Limb (tissue), 2 donors: ENCODE measurements at regions not wholly inside any gene's neighbourhood (a gene's known extent, or its start where the extent isn't known, plus 50 kb on each side); places are given as distances from the start of the nearest gene placed in this dataset.

Experiments
- DNase-seq, 2 donors: peaks; one replicate each; pipeline ENCODE4 v3.0.0-alpha.2; 2016; ENCODE audit errors: extremely low spot score in 2 of 2

DNA sequence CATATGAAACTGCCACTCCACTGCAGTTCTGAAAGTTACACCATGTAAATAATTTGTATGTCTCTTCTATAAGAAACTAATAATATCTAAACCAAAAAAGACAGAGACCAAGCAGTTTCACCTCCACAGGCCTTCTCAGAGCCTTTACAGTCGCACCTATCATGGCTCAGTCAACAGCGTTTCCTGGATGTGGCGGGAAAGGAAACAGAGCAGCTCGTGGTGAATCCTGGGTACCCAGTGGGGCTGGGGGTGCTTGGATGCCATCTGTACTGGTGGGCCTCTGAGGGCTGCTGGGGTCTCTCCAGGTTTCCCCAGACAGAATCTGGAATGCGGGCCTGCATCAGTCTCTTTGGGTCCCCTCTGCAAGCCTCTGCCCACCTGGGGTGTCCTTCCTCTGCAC lies 100.2 kb upstream of the CASZ1 start:
- no peak for DNase-seq

DNA sequence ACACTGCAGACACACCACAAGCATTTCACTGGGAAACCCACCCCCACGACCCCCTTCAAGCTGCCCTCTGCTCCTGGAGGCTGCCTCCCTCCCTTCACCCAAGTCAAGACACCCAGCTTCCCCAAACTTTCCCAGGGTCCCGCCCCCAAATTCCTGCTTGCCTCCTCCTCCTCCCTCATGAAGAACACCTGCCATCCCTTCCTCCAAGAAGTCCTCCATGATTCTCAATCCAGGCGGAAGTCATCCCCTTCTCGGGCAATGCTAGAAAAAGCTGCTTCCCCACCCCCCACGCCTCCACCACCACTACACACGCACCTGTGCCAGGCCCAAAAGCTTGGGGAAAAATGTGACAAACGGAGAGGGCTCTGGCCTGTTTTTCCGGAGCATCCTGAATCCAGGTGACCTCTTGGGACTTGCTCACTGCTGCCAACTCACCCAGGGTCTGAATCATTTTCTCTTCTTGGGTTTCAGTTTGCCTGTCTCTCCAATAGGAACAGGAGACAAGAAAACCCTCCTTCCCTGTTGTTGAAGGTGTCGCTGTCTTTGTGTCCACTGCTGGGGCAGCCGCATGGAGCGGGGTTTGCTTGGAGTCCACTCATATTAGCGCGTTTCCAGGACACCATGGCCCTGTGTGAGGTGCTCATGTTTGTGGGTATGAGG lies 101.0 kb upstream of the CASZ1 start:
- DNase-seq = no peak

DNA sequence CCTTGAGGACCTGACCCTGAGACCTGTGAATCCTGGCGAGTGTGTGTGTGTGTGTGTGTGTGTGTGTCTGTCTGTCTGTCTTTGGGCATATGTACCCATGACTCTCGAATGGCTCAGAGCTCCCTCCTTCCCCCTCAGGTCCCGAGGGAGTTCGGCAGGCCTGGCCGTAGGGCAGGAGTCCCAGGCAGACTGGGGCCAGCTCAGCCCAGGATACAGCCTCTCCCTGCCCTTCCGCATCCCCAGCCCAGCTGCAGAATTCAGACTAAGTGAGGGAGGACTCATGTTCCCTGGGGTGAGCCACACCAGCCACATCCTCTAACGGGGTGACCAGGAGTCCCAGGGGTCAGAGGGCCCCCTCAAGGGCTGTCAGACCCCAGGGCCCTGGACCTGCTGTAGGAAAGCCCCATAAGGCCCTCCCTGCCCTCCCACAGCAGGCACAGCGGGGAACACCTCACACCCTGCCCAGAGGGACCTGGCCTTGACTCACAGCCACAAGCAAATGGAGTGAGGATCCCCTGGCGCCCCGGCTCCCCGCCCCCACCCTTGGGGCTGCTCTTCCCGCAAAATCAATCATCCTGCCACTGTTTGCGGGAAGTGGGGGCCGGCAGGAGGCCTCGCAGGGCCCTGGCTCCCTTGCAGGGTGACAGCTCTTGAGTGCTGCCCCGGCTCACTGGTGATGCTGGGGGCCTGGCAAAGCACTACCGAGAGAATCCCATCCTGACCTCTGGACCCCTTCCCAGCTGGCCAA lies 101.7 kb upstream of the CASZ1 start:
- DNase-seq = no peak

DNA sequence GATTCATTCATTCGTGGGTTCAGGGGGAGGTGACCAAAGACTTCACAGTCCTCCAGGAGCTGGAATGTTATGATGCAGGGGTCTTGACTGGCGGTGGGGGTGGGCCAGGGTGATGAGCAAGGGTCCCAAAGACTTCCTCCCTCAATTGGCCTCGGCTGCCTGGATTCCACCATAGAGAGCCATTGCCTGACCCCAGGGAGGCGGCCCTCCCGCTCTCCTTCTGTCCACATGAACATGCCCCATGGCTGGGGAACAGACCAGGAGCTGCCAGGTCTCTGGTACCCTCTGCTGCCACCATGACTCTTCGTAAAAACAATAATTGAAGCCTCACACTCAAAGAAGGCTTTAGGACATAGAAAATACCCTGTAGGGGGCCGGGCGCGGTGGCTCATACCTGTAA lies 102.5 kb upstream of the CASZ1 start:
- no peak for DNase-seq

DNA sequence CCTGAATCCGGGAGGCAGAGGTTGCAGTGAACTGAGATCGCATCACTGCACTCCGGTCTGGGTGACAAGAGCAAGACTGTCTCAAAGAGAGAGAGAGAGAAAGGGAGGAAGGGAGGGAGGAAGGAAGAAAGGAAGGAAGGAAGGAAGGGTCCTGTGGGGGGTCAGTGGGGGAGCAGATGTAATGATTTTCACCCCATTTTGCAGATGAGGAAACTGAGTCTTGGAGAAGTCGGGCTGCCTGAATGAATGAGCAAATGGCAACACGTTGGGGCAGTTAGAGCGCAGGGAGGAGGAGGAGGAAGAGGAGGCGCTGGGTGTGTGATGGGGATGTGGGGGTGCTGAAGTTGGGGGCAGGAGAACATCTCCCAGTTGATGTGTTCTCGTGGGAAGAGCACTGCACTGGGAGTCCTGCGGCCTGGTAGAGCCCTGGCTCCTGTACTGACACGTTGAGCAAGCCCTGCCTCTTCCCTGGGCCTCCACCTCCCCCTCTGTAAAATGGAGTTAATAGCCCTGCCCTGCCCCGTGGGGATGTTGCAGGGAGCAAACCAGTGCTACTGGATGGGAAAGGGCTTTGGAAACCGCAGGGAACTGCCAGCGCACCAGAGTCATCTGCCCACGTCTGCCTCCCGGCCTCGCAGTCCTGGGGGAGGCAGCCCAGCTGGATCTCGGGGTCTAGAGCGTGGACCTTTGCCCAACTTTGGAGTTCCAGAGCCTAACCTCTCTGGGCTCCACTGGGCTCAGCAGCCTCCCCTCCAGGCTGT lies 103.2 kb upstream of the CASZ1 start:
- no peak for DNase-seq

DNA sequence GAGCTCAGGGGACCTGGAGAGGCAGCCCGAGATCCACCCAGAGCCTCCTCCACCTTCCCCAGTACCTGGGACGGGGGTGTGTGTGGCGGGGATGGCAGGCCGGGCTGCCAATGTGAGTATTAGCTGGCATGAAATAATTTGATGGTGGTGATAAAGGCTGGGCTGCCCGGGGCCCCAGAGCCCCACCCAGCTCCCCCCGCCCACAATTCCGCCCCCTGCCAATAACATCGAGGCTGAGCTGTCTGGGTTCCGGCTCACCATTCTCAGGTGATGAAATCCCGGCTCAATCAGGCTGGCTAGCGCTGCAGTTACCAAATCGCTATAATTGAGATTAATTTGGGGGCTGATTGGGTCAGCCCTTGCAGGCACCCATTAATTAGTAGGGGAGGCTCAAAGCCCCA lies 103.8 kb upstream of the CASZ1 start:
- DNase-seq = no peak

DNA sequence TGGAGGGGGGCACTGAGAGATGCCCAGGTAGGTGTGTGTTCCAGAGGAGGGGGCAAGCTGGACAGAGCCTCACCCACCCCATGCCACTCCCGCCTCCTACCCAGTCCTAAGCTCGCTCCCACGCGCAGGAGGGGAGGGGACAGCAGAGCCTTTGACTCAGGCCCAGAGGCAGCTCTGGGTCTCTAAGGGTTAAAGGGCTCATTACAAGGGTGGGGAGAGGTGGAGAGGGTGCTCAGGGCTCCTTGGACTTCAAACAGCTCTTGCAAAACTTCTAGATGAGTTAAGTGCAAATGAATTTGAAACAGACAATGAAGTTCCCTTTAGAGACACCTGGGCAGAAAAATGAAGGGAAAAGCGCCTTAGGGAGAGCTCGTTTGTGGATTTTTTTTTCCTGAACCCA lies 104.2 kb upstream of the CASZ1 start:
- no peak for DNase-seq

DNA sequence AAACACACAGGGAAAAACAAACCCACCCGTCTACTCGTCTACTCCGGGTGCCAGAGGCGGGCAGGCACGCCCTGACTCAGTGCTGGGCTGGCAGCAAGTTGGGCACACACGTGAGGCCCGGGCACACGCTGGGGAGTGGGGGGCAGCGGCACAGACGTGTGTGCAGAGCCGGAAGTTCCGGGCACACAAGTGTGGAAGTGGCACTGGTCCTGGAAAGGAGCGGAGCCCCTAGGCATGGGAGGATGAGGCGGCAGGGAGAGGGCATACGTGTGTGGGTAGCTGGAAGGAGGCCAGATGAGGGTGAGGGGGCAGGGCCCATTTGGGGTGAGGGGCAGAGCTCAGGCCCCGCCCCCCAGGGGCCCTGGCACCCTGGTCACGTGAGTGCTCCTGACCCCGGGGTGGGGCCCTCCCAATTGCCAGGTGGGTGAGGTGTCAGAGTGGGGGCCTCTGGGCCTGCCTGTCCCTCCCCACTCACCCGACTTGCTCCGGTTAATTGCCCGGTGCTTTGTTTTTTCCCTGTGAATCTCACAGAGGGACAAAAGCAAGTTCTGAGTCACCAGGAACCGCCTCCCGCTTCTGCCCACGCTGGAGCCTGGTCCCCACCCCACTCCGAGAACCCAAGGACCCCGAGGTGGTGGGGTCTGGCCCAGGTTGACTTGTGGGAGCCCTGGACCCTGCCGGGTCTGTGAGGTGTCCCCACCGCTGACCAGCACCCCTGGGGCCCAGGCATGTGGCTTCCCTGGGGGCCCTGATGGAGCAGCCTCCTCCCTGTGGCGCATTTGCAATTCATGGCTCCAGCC lies 104.8 kb upstream of the CASZ1 start:
- no peak for DNase-seq

DNA sequence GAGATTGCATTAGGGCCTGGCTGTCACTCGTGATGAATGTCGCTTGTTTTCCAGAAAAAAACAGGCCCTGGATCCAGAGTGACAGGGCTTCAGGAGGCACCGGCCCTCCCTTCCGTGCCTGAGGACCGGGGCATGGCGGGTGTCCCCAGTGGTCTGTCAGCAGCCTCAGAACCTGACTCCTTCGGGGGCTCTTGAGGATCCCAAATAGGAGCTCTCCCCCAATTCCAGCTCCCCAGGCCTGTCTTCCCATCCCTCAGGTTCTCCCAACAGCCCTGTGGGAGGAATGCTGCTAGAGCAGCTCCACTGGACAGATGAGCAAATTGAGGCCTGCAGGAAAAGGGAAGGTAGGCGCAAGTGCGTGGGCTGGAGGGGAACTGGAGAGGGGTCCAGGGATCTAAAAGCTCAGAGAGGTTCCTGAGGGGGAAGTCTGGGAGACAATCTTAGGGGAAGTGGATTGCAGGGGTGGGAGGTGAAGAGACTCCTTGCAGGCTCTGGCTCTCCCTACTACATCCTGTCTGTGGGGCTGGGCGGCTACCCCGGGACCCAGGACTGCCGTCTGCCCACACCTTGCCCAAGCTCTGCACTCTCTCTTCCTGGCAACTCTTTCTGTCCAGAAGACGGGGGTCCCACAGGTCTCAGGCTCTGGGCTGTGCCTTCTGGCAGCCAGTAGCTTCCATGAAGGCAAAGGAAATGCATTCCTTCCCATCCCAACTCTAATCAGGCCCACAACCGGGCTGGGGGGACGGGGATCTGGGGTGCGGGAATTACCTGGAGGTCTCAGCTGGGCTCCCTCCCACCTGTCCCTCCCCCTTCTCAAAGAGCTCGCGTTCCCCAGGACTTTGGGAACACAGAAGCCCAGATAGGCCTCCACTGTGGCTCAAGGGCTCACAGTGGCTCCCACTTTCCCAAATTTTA lies 105.7 kb upstream of the CASZ1 start:
- DNase-seq = no peak

DNA sequence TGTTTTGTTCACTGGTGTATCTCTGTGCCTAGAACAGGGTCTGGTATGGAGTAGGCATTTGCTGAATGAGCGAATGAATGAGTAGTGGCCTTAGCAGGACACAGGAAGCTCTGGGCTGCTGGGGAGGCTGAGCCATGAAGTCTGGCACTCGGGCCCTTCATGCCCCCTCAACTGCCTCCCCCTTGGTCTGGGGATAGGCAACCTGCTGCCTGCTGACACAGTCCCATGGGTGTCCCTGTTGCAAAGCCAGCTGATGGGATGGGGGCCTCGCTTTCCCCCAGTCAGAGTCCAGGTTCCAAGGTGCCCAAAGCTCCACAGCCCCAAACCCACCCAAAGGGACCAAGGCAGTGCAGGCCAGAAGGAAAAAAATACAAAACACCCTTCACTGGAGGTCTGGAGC lies 107.0 kb upstream of the CASZ1 start:
- DNase-seq = no peak

DNA sequence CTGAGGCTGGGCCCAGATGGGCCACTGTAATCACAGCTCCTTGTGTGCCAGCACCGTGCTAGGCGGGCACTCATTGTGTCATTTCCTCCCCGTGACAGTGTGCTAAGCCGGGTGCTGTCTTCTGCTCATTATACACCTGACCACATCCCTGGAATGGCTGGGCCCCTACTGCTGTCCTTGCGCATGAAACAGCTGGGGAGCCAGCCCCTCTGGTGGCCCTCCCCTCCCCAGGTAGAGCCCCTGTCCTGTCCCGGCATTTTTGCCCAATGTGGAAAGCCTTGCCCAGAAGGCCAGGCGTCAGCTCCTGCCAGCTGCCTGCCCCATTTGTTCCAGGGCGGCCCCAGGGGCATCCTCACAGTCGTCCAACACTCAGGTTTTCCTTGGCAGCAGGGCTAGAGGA lies 107.4 kb upstream of the CASZ1 start:
- DNase-seq = no peak

DNA sequence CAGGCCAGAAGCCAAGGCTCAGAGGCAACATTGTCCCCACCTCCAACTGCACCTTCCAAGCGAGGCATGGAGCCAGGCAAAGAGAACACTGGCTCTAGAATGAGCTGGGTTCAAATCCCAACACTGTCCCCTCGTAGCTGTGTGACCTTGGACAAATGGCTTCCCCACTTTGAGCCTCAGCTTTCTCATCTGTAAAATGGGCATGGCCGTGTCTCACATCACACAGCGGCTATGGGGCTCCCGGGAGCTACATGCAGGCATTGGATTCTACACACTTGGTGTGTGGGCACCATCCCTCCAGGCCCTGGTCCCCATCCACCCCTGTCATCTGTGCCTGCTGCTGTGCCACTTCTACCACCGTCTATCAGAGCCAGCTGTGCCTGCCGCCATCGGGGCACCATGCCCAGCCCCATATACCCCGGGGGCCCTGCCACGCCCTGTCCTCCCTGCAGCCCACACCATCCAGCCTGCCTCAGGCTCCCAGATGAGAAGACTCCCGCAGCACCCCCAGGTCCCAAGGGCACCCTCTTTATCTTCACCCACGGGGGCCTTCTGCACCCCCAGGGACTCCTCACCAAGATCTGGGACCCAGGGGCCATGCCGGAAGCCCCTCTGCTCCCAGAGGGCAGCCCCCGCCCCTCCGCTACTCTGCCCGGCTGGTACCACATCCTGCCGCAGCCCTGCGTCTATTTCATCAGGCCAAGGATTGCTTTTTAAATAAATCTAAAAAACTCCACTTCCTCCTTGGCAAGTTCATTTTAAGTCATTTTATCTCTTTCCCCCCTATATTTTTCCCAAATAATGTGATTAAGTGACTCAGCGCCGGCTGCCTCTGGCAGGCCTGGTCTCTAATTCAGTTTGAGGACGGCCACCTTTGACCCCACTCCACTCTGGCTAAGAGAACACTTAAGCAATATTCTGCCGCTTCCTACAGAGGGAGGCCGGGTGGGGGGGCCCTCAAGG lies 107.8 kb upstream of the TARDBP start:
- DNase-seq = no peak

DNA sequence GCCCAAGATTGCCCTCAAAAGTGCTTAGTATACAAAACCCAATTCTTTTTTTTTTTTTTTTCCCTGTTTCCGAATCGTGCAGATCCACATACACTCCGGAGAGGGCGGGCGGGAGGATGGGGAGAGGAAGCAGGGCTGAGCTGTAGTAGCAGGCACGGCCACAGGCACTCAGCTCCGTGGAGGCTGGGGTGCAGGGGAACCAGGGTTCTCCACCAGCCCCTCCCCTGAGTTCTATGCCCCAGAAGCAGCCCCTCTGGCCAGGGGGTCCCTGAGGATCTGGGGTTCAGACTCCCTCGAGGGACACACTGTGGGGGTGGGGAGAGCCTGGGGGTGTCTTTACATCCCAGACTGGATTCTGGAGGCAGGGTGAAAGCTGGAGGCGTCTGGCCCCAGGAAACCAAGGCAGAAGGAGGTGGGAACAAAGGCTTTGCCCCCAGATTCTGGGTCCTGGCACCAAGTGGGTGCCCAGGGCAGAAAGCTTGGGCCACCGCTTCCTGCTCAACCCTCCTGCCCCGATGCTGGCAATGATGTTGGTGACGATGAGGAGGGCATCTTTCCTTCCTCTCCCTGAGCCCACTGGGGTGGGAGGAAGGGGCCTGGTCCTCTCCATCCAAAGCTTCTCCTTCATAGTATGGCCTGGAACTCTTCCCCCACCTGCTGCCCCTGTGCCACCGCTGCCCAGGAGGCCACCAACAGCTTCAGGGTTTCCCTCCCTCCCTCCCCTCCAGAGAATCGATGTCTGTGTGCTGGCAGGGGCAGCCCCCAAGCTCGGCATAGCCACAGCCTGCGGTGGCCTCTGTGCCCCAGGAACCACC lies 106.4 kb upstream of the TARDBP start:
- no peak for DNase-seq

DNA sequence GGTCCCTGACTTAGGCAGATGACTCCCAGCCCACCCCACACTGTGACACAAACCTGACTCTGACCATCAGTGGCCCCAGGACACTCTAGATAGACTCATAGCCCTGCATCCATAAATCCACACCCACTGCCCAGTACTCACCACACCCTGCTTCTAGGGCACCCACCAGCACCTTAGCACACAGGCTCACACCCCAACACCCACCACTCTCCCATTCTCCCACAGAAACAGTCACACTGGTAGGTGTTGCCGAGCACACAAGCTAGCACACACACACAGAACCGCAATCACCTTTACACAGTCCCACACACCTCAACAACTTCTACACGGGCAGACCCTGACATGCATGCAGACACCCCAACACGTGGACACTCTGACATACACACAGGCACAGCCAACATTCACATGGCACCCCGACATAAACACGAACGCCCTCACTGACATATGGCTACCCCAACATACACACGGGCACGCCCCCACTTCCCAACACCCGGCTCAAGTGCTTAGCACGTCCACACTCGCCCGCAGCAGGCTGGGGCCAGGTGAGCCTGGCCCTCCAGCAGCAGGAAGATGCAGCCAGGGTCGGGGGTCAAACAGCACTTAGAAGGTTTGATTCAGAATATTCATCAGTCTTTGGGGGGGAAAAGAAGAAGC lies 105.5 kb upstream of the TARDBP start:
- no peak for DNase-seq

DNA sequence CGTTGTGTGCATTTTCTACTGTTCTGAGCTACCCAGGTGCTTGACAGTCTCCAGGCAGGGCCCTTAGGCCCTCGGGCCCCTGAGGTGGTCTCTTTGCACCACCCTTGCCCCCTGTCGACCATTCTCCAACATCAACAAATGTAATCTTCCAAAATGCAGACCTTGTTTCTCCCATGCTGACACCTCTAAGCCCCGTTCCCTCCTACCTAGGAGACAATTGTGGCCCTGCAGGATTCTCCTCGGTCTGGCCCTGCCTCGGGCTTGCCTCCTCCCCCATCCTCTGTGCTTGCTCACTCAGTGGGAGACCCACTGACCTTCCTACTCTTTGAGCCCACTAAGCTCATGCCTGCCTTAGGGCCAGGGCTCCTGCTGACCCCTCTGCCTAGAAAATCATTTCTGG lies 104.2 kb upstream of the TARDBP start:
- DNase-seq = no peak

DNA sequence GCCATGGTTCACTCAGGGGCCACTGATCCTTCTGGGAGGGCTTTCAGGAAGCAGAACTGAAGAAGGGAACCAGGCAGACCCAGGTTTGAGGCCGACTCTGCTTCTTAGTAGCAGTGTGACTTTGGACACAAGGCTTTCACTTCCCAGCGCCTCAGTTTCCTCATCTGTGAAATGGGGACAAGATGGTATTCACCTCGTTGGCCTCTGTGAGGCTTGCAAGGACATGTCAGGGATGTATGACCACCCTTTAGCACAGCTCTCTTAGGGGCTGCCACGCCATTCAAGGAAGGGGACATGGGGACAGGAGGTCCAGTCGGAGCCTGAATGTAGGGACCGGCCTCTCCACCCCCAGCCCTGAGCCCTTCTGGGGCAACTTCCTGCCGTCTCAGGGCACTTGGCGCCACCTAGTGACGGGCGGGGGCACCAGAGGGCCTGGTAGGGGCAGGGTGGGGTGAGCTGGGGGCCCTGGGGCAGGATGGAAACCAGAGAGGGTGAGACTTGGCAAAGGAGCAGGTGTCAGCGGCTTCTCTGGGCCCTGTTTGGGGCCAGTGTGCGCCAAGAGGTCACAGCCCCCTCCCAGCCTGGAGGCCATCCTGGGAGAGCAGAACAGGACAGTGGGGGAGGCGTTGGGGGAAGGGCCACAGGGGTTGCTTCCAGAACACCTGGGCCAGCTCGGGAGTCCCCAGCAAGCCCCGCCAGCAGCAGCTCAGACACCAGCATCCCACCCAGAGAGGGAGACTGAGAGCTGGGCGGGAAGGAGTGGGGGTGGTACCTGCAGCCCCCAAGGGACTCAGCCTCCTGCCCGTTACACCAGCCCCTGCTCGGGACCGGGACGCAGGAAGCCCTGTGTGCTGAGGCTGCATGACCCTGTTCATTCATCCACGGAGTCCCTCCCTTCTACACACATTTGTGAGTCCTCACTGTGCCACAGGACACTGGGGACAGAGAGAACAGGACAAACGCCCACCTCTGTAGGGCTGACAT lies 102.5 kb upstream of the TARDBP start:
- no peak for DNase-seq
